Mesodermal cell (in vitro differentiated cells): ENCODE measurements at regions not wholly inside any gene's neighbourhood (a gene's known extent, or its start where the extent isn't known, plus 50 kb on each side); places are given as distances from the start of the nearest gene placed in this dataset.

Experiments used
- H3K27ac ChIP-seq: 2 replicates; pipeline ENCODE4 v1.7.0; 2013; ENCODE audit warnings: mild to moderate bottlenecking, low read depth, low read length, moderate library complexity; ENCODE audit not compliant: severe bottlenecking
- H3K36me3 ChIP-seq: 2 replicates; pipeline ENCODE4 v1.7.1; 2013; ENCODE audit warnings: mild to moderate bottlenecking, low read length, moderate library complexity; ENCODE audit not compliant: control insufficient read depth, insufficient read depth
- H3K4me1 ChIP-seq: one replicate; pipeline ENCODE4 v1.7.1; 2013; ENCODE audit warnings: mild to moderate bottlenecking, low read length; ENCODE audit not compliant: insufficient read depth, control insufficient read depth, poor library complexity, severe bottlenecking
- H3K4me3 ChIP-seq: 2 replicates; pipeline ENCODE4 v1.7.0; 2013; ENCODE audit warnings: low read length, control low read depth, mild to moderate bottlenecking; ENCODE audit not compliant: insufficient read depth, poor library complexity, severe bottlenecking; ENCODE audit errors: extremely low read depth
- H3K9me3 ChIP-seq: 2 replicates; pipeline ENCODE4 v1.7.1; 2013; ENCODE audit warnings: mild to moderate bottlenecking, low read length, moderate library complexity; ENCODE audit not compliant: control insufficient read depth
- WGBS, 2 experiments: methylation state at CpG; one replicate each; pipeline ENCODE4 v1.1.5; 2013; ENCODE audit warnings: missing lambda C conversion rate in 2 of 2; ENCODE audit not compliant: insufficient coverage in 2 of 2; 5-methylcytosine and 5-hydroxymethylcytosine counted together

DNA sequence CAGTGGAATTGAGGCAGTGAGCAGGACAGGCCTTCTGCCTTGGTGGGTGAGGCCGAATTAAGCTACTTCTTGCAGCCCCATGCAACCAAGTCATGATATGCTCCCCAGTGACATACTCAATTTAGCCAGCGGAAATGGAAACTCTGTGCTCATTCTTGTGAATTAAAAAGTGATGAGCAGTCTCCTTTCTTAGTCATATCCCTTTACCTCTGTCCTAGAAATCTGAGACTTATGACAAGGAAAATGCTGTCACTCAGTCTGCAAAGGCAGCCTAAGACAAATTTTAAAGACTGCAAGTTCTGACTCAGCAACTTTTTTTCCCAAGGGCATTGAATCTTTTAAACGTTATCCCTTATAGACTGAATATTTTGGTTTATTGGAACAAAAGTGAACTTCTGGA is 218.2 kb downstream of the SH3BP4 start:
- Histone ChIP-seq H3K4me3 (no peak overlapping the region), H3K36me3 (no peaks in the 10 kb centered on the region), H3K4me1 (peaks cover 32% of the 10 kb centered on the region), H3K9me3 (no peaks in the 10 kb centered on the region), H3K27ac (peak overlapping the region; percentile 23)
- 88% methylated on average over 1 of the region's 3 CpGs; no CpG with 5 or more reads in 1 of the 2 experiments for WGBS, 2 experiments

DNA sequence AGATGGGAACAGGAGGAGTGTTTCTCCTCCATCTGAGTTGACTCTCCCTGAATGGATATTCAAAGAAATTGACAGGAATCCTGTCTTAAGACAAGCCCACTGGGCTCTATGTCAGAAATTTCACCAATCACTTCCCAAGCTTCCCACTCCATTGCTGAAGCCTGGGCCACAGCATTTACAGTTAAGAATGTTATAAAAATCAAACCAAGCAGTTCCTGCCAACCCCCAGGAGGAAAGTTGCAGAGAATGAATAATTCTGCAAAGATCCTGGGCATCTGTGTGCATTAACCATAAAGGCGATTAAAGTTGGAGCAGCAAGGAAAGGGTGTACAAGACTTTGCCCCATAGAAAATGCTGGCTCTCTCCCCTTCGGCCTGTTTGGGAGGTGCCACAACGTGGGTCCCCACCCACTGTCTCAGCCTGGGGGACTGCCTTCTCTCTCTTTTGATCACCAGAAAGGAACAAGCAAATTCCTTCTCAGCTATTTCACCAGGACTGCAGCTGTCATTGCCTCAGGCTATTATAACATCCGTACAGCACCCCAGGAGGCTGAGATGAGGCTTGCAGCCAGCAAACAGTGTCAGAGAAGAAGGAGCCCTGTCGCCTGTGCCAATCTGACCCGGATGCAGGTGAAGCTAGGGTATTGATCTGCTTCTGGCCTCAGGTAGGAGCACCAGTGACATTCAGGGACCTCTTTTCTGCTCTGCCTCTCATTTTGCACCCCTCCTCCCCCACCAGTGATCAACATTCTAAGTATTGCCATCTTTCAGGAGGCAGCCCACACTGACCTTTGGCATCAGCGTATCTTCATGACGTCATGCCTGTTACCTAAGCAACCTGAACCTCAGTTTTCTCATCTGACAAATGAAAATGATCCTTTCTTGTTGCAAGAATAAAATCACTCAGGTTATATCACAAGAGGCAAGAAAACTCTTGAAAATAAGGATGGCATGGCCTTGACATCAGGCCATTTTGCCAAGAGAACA is 219.0 kb downstream of the SH3BP4 start:
- Histone ChIP-seq H3K9me3 (no peaks in the 10 kb centered on the region), H3K36me3 (no peaks in the 10 kb centered on the region), H3K27ac (peak overlapping the region; percentile 23), H3K4me3 (no peak overlapping the region), H3K4me1 (peaks cover 32% of the 10 kb centered on the region)
- WGBS, 2 experiments, result 41 to 49% methylated on average over 6 to 7 of the region's 8 CpGs

DNA sequence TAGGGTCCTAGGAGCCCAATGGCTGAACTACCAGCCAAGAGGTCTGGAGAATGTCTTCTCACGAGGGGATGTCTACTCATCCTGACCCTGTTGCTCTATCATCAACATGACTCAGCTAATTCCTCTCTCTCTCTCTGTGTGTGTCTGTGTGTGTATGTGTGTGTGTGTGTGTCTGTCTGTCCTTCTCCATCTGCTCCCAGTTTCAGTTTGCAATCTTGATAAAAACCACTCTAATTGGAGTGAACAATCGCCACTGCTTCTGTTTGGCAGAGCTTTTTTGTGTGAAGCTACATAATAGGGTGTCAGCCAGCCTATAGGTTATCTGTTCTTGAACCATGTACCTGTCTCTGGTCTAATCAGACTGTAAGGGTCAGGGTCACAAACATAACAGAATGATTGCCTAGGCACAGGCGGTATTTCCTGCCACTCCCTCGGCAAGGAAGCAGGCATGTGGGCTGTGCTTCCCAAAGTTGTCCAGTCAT is 219.8 kb downstream of the SH3BP4 start:
- Histone ChIP-seq H3K9me3 (no peaks in the 10 kb centered on the region), H3K4me3 (no peak overlapping the region), H3K27ac (peak overlapping the region; percentile 23), H3K4me1 (peaks cover 32% of the 10 kb centered on the region), H3K36me3 (no peaks in the 10 kb centered on the region)
- WGBS, 2 experiments, result 81 to 96% methylated on average over 3 of the region's 4 CpGs

DNA sequence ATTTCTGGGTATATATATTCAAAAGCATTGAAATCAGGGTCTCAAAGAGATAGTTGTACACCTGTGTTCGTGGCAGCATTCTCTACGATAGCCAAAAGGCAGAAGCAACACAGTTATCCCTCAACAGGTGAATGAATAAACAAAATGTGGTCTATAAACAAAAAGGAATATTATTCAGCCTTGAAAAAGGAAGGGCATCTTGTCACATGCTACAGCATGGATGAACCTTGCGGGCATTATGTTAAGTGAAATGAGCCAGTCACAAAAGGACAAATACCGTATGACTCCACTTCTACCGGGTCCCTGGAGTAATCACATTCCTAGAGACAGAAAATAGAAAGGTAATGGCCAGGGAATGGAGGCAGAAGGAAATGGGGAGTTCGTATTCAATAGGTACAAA is 228.8 kb downstream of the SH3BP4 start:
- no peak overlapping the region for H3K4me3 ChIP-seq
- no peaks in the 10 kb centered on the region for H3K36me3 ChIP-seq
- H3K27ac ChIP-seq, result no peak overlapping the region
- no peaks in the 10 kb centered on the region for H3K9me3 ChIP-seq
- 86 to 94% methylated on average over 2 to 5 of the region's 6 CpGs for WGBS, 2 experiments
- peaks cover 3% of the 10 kb centered on the region for H3K4me1 ChIP-seq

DNA sequence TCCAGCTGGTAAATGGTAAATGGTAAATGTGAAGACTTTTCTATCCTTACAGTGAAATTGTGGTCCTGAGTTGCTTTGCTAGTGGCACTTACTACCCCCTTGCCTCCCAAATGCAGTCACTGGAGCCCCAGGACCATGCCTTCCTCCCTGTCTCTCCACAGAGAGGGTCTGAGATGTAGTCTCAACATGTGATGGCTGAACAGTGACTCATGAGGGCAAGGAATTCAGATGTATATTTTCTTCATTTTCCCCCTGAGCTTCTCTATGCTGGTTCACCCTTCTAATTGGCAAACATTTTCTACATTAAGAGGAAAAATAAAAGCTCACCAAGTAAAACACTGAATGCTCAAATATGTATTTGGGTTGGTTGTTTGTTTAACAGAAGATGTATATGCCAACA is 232.0 kb downstream of the SH3BP4 start:
- Histone ChIP-seq H3K9me3 (no peaks in the 10 kb centered on the region), H3K4me3 (no peak overlapping the region), H3K27ac (no peak overlapping the region), H3K36me3 (no peaks in the 10 kb centered on the region), H3K4me1 (peaks cover 3% of the 10 kb centered on the region)

DNA sequence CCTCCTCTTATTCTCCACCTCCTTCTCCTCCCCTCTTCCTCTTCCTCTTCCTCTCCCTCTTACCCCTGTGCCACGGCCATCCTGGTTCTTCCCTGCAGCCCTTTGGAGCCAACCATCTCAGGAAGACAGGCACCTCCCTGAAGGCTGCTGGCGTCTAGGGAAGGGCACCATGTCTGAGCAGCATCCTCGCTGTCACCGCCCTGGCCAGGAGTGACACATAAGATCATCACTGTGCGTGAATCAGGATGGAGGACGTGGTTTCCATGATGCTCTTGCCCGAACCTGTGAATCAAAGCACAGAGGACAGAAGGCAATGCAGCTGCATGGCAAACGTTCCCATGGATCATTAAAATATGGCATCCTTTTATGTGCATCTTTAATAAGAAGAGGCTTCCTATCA is 236.0 kb downstream of the SH3BP4 start:
- Histone ChIP-seq H3K4me1 (peaks cover 3% of the 10 kb centered on the region), H3K27ac (no peak overlapping the region), H3K9me3 (no peaks in the 10 kb centered on the region), H3K4me3 (no peak overlapping the region), H3K36me3 (no peaks in the 10 kb centered on the region)
- WGBS, 2 experiments, result 90 to 92% methylated on average over 6 to 8 of the region's 8 CpGs

DNA sequence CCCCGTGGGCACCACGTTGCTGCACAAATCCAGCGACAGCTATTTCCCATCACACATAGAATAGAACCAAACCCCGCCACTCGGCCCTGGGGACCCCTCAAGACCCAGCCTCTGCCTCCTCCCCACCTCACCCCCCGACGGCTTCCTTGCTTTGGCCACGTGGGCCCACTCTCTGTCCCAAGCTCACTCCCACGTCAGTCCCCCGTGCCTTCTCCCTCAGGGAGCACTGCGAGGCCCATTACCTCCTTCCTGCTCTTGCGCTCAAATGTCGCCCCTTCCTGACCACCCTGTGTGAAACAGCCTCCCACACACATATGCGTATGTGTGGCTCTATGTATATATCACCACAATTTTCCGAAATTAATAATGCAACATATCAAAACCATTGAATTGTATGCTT is 239.7 kb downstream of the SH3BP4 start:
- 79 to 91% methylated on average over 9 of the region's 15 CpGs for WGBS, 2 experiments
- Histone ChIP-seq H3K4me3 (no peak overlapping the region), H3K4me1 (no peaks in the 10 kb centered on the region), H3K36me3 (no peaks in the 10 kb centered on the region), H3K9me3 (no peaks in the 10 kb centered on the region), H3K27ac (no peak overlapping the region)

DNA sequence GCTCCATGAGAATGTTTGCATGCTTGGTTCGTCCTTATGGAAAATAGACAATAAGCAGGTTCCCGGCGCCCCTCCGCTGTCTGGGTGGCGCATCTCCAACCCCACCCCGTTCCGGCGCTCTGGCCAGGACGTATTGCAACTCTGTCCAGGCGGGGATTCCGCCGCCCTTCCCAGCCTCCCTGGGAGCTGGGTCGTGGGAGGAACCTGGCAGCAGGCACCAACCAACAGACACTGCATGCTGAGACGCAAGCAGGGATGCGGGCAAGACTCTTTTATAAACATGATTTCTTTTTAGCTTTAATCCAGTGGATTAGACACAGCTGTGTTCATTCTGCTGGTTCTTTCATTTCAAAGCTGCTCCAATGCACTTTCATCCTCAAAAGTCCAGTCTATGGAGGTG is 240.2 kb downstream of the SH3BP4 start:
- WGBS, 2 experiments, result 93 to 97% methylated on average over 14 to 15 of the region's 15 CpGs
- H3K9me3 ChIP-seq, result no peaks in the 10 kb centered on the region
- H3K4me1 ChIP-seq, result no peaks in the 10 kb centered on the region

DNA sequence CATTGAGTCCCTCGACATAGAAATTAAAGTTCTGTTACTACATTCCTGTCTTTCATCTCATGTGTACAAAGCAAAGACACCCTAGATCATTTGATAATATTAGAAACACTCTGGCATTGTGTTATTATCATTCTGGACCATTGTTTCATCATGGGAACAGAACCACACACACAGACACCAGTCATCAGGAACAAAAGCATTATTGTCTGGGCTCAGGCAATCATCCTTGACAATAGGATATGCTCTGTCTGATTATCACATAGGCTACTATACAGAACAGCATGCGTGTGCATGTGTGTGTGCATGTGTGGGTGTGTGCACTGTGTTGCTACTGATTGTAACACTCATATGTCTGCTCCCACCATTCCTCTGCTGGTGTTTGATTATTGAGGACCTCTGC is 242.5 kb downstream of the SH3BP4 start:
- WGBS, 2 experiments, result 100% methylated on average over 2 of the region's 2 CpGs; no CpG with 5 or more reads in 1 of the 2 experiments
- no peaks in the 10 kb centered on the region for H3K9me3 ChIP-seq
- H3K4me3 ChIP-seq, result no peak overlapping the region
- H3K4me1 ChIP-seq, result no peaks in the 10 kb centered on the region
- no peaks in the 10 kb centered on the region for H3K36me3 ChIP-seq
- no peak overlapping the region for H3K27ac ChIP-seq

More for the DNA sequence above, 240.2 kb downstream of the SH3BP4 start:
- Histone ChIP-seq H3K4me3 (no peak overlapping the region), H3K27ac (no peak overlapping the region), H3K36me3 (no peaks in the 10 kb centered on the region)

DNA sequence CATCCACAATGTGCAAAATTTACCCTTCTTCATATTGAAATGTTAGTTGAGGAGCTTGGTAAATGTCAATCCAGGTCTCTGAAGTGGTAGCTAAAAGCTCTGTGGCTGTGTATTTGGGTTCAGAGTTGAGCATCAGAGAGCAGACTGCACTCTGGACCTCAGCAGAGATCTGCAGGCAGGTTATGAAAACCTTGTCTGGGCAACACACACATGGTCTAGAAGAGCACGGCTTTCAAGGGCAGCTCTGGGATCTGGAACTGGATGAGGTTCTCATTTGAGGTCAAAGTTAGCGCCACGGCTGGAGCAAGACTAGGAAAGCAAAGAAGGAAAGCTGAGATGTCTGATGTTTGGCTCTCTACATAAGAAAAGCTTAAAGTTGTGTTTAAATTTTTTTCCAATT is 243.0 kb downstream of the SH3BP4 start:
- 83 to 100% methylated on average over 1 to 3 of the region's 3 CpGs for WGBS, 2 experiments

DNA sequence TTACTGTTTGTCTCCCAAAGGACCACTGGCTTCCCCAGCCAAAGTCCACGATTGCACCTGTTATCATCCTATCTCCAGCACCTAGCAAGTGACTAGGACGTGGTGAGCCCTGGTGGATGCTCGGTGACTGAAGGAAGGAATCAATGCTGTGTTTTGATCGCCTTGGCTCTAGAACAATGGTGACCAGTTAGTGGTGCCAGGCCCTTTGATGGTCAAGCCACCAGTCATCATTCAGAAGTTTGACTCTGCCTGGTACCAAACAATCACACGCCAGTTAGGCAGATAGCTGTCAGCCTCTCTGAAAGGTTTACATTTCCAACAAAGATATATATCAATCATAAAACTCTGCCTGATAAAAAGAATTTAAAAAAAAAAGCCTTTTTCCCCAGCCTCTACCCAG is 244.1 kb downstream of the SH3BP4 start:
- Histone ChIP-seq H3K9me3 (no peaks in the 10 kb centered on the region), H3K4me1 (no peaks in the 10 kb centered on the region), H3K4me3 (no peak overlapping the region), H3K27ac (no peak overlapping the region), H3K36me3 (no peaks in the 10 kb centered on the region)
- WGBS, 2 experiments, result 95 to 100% methylated on average over 2 to 3 of the region's 5 CpGs

More for the DNA sequence above, 243.0 kb downstream of the SH3BP4 start:
- Histone ChIP-seq H3K4me3 (no peak overlapping the region), H3K4me1 (no peaks in the 10 kb centered on the region), H3K9me3 (no peaks in the 10 kb centered on the region), H3K36me3 (no peaks in the 10 kb centered on the region), H3K27ac (no peak overlapping the region)
